ENCODE measurements at regions not wholly inside any gene's neighbourhood (a gene's known extent, or its start where the extent isn't known, plus 50 kb on each side); places are given as distances from the start of the nearest gene placed in this dataset.

DNA sequence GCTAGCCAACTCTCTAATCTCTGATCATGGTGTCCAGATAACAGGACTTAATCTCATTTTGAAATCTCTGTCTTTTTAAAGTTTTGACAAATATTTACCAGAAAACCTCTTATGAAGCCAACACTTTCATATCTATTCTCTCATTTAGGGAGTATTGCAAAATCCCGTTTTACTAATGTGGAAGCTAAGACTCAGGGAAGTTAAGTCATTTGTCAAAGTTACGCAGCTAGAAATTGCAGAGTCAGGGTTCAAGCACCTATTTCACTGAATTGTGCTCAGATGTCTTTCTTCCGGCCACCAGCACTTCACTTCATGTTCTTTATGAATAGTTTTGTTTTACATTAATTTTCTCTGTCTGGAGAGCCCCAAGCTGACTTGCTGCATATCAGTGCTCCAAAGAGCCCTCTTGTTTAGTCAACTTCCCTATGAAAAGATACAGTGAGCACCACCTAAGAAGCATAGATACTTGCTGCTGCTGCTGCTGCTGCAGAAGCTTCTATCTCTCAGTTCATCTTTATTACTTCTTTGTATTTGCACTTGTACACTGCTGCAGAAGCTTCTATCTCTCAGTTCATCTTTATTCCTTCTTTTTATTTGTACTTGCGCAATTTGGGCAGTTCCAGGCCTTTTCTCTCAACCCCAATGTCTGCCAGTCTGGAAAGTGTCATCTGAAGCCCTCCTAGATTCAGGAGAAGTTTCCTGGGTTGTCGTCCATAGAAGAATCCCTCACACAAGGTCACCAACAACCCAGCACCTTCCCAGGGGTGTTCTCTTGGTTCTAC lies 329.7 kb downstream of the MAFB start:
- no peak for DNase-seq

DNA sequence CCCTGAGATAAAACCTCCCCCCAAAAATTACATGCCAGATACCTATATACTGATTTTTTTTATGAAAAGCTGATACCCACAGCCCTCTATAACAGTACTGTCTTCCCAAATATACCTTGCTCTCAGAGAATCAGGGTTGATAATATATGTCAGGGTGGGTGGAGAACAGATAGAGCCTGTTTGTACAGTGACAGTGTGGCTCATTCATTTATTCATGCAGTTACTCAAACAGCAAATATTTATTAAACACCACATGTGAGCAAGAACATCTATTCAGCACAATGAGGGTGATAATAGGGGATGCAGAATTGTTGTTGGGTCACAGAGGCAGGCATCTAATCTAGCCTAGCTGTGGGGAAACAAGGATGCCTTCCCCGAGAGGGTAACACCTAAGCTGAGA lies 334.2 kb downstream of the MAFB start:
- peak in 1 of 3 experiments; percentile 49 for DNase-seq

- DNase-seq: no peak
Measured at GRCh38 chr20:40343390-40343789, 345.6 kb downstream of the MAFB start.

GRCh38 chr20:40341561-40341960 lies 347.5 kb downstream of the MAFB start:
- DNase-seq: no peak

DNA sequence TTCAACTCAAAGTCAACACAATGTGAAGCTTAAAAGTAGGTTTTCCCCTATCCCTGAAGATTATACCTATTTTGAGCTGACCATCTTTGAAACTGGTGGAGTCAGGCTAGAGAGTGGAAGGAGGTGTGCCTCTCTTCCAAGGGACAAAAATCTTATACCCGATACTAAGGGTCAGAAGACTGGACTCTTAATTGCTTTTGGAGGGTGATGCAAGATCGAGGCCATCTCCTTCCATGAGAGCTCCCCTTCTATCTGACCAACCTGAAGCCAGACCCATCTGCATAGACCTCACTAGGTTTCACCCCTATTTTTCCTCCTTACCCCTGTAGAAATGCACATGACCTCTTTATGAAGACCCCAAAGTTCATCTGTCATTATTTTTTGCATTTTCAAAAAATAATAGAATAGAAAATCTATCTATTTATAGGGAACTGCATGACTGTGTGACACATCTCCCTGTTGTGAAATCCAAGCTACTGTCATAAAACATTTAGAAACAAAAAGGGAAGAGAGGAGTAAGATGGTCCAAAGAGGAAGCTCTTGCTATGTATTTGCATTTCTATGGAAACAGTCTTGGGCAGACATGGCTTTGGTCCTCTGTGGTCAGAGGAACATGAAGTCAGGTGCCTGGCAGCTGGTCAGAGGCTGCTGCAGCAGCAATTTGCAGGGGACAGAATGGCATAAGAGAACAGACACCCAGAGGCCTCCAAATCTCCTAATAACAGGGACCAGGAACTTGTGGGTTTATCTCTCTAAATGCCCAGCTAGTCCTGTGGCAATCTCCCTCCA lies 349.2 kb downstream of the MAFB start:
- DNase-seq: no peak

GRCh38 chr20:40336533-40336932 lies 352.5 kb downstream of the MAFB start:
- DNase-seq: no peak

DNA sequence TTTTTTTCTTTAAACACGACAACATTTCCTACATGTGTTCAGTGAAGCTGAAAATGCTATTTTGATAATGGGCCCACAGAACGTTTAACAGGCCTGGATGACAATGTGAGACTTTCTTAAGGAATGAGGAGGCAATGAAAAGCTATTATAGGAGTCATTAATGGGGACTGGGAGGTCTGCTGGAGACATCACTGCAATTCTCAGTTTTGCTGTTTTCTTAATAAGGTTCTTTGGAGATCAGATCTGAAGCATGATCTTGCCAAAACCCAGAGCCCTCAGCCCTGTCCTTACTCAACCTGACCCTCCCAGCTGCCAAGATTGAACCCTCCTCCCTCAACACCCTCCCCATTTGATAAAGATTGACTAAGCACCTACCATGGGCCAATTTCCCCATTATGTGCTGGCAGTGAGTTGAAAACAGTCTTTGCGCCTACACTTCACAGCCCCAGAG lies 353.1 kb downstream of the MAFB start:
- peak in 1 of 3 experiments; percentile 50 for DNase-seq

- peak in 1 of 3 experiments; percentile 50 for DNase-seq
Measured at GRCh38 chr20:40335437-40335836, 353.6 kb downstream of the MAFB start.

DNA sequence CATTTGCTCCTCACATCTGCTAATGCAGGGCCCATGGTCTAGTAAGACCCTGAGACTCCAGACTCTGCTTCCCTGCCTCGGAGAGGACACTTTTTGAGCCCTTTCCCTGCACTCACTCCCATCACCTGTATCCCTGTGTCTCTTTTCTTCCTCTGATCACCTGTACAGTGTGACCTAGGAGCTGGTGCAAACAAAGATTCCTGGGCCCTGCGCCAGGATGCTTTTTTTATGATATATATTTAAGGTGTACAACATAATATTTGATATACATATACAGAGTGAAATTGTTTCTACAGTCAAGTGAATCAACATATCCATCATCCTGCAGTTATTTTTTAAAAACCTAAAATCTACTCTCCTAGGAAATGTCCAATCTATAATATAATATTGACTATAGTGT lies 355.4 kb downstream of the MAFB start:
- DNase-seq: no peak

DNA sequence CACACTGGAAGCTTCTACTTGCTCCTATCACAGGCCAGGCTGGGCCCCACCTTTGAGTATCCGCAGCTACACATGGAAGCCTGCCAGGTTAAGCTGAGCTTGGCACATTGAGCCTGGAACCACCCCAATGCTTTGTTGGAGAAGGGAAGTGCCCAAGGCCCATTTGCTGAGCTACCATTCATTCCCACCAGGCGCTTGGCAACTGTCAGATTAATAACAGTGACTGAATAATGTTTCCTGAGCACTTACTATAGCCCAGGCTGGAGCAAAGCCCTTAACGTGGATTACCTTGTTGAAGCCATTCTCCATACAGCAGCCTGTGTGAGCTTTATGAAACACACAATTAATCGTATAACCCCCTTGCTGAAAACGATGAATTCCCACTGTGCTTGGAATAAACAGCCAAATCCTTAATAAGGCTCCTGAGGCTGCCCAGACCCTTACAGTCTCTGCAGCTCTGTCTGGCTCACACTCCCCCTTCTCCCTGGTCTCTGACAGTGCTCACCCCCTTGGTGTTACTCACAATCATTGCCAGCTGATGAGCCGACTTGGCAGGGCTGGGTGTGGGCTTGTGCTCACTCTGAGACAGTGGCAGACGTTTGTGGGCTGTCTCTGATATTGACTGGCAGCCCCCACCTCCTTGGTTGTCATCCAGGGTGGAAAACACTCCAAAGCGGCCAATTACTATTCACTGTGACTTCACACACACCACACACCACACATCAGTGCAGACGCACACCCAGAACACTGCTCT lies 357.1 kb downstream of the MAFB start:
- no peak for DNase-seq

DNA sequence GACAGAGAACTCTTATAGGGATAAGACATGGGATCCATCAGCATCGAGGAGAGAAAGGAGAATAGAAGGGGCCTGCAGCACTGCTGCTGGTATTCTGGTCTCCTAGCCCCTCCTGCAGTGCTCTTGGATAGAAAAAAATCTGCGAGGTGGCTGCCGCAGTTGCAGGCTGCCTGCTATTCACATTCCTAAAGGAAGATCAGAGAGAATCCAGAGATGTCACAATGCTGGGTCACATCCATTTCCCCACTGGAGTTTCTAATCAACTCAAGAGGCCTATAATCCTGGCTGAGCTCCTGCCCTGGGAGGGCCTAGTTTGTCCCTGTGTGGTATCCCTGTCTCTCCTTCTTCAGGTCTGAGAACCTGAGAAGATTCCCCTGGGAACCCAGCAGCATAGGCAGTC lies 357.8 kb downstream of the MAFB start:
- DNase-seq: no peak

DNA sequence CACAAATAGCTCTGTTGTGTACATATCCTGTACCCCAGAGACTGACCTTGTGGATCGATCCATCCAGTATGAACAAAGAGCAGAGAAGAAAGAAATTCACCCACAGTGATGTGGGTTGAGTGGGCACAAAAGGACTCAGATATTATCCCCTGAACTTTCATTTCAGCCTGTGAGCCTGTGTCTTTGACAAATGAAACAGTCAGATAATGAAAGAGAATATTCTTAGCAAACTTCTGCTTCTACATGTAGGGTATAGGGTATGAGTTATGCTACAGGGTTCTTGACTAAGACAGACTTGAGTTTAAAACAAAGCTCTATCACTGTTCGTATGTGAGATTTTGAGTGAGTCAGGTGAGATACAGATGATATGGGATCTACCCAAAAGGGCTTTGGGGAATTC lies 359.7 kb downstream of the MAFB start:
- no peak for DNase-seq

- DNase-seq: no peak
Measured at GRCh38 chr20:40326784-40327183, 362.3 kb downstream of the MAFB start.

DNA sequence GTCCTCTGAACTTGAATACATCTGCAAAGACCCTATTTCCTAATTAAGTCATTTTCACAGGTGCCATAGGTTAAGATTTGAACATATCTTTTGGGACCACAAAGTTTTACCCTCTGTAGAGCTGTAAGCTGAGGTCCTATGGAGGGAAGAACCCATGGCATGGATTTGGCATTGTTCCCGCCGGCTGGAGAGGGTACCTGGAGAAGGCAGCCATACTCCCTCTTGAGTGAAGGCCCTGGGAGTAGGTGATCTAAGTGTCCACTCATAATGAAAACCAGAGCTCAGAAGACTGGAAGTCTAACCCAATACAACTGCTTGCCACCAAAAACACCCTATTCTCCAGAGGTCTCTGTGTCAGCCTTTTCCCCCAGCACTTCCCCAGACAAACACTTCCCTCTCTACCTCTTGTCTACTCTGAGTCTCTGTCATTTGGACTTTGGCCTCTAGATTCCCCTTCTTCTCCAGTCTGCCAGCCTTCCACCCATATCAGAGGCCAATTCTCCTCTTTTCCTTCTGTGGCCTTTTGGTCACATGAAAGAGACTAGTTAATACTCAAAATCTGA lies 363.9 kb downstream of the MAFB start:
- no peak for DNase-seq

DNA sequence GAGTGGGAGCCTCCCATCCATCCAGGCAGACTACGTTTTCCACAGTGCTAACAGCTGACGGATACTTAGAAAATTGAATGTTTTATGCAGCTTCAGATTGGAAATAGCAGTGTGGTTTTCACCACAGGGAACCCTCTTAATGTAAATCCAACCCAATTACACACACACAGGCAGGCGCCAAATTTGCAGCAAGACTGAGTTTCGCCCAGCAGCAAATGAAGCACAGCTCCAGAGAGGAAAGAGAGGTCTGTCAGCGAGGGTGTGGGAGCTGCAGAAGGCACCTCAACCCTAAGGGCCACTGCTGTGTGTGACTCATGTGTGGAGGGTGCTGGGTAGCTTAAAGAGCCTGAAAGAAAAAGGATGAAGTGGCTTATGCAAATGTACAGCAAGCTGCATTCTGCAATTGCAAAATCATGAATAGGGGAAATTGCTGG lies 365.7 kb downstream of the MAFB start:
- peak; percentile 64 to 96 (median 77) for DNase-seq

DNA sequence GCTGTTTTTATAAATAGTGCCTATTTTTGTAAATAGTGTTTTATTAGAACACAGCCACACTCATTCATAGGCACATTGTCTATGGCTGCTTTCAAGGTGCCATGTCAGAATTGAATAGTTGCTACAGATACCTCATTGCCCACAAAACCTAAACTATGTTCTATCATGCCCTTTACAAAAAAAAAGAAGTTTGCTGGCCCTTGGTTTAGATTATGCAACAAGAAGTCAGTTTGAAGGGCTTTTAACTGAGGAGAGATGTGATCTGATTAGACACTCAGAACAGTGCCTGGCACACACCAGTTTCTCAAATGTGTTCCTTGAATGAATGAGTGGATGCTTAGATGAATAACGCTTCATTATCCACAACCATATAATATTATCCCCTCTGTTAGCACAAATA lies 366.1 kb downstream of the MAFB start:
- peak in 1 of 3 experiments; percentile 33 for DNase-seq

DNA sequence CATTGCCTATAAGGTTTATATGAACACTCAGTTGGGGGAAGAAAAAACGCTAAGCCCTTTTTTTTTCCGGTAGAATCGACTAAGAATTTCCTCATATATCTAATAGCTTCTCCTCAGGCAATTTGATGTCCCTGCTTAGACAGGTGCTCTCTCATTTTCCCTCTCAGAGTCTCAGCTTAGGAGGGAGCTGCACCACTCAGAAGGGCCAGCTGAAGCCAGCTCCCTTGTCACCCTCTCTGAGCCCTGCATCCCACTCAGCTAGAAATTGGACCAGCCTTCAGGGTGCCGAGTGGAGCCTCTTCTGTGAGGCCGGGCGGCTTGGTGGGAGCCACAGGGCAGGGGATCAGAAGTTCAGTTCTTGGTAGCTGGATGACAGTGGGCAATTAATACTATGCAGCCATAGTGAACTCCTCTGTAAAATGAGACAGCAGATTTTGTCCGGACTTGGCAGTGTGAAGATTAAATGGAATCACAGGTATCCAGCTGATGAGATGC lies 368.5 kb downstream of the MAFB start:
- DNase-seq: peak in 1 of 3 experiments; percentile 59

GRCh38 chr20:40319741-40320516 lies 369.1 kb downstream of the MAFB start:
- DNase-seq: peak; percentile 78 to 96 (median 83)

GRCh38 chr20:40319056-40319455 lies 370.0 kb downstream of the MAFB start:
- DNase-seq: no peak

DNA sequence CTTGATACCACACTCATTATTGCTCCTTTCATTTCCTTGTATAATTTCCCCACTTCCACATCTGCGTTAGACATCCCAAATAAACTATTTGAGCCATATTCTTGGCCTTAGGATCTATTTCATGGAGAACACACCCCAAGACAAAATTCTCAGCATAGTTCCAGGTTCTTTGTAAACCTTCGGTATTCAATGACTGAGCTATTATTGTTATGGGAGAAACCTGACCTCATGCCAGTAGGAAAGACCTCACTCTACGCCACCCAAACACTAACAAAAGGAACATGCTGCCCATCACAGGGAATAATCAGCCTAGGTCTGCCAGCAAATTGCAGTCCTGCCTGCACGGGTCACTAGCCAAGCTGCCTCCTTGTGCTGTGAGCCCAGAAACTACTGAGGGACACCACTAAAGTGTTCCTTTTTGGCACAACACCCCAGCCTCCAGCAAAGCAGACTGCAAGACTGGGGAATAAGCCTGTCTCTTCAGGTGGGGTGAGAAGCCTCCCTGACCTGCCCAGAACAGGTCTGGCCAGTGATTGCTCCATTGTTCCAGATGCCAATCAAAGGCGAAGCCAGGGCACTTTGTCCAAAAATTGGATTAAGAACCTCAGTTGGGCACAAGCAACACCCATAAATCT lies 371.8 kb downstream of the MAFB start:
- DNase-seq: no peak

DNA sequence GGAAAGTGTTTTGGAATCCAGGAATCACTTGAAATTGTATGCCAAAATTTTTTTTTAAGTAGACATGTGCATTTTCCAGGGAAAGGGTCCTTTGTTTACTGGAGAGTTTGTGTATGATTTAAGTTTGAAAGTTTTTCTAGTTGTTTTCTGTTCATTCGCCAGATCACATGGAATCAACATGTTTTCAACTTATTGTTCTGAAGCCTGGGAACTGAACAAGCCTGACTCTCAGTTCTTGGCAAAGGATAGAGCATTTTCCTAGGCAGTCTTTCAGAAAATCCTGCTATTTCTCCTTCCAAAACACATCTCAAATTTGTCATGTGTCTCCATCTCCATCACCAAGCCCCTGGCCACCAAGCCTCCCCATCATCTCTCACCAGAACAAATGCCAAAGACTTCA lies 374.8 kb downstream of the MAFB start:
- no peak for DNase-seq
